ENCODE measurements at regions not wholly inside any gene's neighbourhood (a gene's known extent, or its start where the extent isn't known, plus 50 kb on each side); places are given as distances from the start of the nearest gene placed in this dataset.

GRCh38 chr2:123165616-123166015 lies 859.5 kb upstream of the CNTNAP5 start:
- DNase-seq (ENCODE audit: extremely low read depth in 1 of 11, low read depth in 9 of 11, low spot score in 4 of 11): no peak

DNA sequence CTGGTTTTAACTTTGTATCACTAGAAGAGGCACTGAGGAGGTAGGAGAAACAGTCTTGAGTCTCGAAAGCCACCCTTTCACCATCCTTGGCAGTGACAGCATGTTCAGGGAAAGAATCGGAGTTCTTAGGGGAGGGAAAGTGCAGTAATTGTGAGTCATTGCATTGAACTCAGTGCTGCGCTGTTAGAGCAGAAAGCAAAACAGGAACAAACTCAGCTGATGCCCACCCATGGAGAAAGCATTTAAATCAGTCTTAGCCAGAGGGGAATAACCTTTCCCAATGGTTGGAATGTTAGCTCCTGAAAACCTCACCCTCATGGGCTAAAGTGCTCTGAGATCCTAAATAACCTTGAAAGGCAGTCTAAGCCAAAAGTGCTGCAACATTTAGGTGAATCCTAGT lies 845.6 kb upstream of the CNTNAP5 start:
- no peak for DNase-seq (ENCODE audit: extremely low read depth in 1 of 11, low read depth in 9 of 11, low spot score in 4 of 11)

DNA sequence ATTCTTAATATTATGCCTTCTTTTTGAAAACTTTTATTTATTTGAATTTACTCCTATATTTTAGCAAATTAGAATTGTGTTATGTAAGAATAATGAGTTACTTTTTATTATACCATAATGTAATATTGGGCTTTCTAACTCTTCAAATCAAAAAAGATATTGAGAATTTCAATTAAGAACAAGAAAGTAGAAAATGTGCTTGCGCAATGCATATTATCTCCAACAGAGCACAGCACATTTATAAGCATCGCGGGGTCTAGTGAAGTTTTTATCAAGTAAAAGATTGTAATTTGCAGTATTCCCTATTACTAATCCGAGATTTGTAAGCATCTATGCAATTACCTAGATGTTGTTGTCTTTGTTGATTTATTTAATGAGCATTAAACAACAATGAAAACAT lies 829.1 kb upstream of the CNTNAP5 start:
- DNase-seq (ENCODE audit: extremely low read depth in 1 of 11, low read depth in 9 of 11, low spot score in 4 of 11): no peak

GRCh38 chr2:123200035-123200434 lies 825.1 kb upstream of the CNTNAP5 start:
- no peak for DNase-seq (ENCODE audit: extremely low read depth in 1 of 11, low read depth in 9 of 11, low spot score in 4 of 11)

- DNase-seq (ENCODE audit: extremely low read depth in 1 of 11, low read depth in 9 of 11, low spot score in 4 of 11): no peak
These were observed 817.8 kb upstream of the CNTNAP5 start for GRCh38 chr2:123207245-123207644.

DNA sequence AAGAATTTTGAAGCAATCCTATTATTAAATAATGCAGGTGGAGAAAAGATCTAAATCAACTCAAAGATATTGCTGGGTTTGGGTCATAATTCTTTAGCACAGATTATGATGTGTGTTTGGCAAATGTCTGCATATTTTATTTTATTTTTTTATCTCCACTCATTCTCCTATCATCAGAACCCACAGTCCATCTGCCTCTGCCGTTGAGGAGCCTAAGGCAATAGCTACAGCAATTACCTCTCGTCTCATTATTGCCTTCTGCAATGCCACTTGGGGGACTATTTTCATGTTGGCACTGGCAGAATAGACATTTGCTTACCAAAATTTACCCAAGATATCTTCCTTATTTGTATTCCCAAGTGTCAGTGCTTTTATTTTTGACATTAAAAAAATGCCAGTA lies 815.9 kb upstream of the CNTNAP5 start:
- no peak for DNase-seq (ENCODE audit: extremely low read depth in 1 of 11, low read depth in 9 of 11, low spot score in 4 of 11)

DNA sequence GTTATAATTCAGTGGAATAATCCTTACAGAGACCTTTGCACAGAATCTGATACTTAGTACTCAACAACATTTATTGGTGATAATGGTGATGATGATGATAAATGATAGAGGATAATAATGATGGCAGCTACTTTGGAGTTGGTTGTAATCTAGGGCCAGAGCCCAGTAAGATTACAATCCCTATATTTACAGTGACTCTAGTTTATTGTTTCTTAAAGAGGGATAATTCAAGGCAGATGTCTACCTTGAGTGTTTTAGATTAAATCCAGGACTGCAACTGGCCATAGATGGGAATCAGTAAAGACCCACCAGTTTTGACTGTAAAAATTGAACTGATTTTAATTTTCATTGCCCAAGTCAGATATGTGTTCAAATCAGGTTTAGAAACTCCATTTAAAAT lies 813.9 kb upstream of the CNTNAP5 start:
- DNase-seq (ENCODE audit: extremely low read depth in 1 of 11, low read depth in 9 of 11, low spot score in 4 of 11): no peak

DNA sequence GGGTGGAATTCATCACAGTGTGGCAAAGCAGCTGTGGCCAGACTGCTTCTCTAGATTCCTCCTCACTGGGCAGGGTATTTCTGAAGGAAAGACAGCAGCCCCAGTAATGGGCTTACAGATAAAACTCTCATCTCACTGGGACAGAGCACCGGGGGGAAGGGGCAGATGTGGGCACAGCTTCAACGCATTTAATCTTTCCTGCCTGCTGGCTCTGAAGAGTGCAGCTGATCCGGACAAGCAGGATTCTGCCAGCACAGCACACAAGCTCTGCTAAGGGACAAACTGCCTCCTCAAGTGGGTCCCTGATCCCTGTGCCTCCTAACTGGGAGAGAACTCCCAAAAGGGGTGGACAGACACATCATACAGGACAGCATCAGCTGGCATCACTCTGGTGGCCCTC lies 779.9 kb upstream of the CNTNAP5 start:
- DNase-seq (ENCODE audit: extremely low read depth in 1 of 11, low read depth in 9 of 11, low spot score in 4 of 11): no peak

- DNase-seq (ENCODE audit: extremely low read depth in 1 of 11, low read depth in 9 of 11, low spot score in 4 of 11): no peak
These were observed 766.1 kb upstream of the CNTNAP5 start for GRCh38 chr2:123258877-123259539.

- no peak for DNase-seq (ENCODE audit: extremely low read depth in 1 of 11, low read depth in 9 of 11, low spot score in 4 of 11)
These were observed 762.2 kb upstream of the CNTNAP5 start for GRCh38 chr2:123262856-123263255.

GRCh38 chr2:123283431-123283830 lies 741.7 kb upstream of the CNTNAP5 start:
- no peak for DNase-seq (ENCODE audit: extremely low read depth in 1 of 11, low read depth in 9 of 11, low spot score in 4 of 11)

DNA sequence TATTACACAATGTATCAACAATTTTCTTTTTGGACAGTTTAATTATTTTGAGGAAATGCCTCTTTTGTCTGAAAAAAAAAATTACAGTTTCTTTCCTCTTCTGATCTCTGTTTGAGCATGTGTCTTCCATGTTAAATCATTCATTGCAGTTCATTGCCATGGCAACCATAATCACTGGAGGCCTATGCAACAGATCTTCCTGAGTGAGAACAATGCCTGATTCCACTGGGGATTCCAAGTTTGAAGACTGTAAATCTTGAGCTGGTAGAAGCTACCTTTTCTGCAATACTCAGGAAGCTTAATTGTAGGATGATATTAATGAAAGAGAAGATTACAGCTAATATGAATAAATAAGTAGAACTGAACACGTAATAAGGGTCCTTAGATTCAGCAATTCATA lies 721.4 kb upstream of the CNTNAP5 start:
- DNase-seq (ENCODE audit: extremely low read depth in 1 of 11, low read depth in 9 of 11, low spot score in 4 of 11): peak in 1 of 11 donors; percentile 1

All from renal cortex interstitium (tissue), 11 donors.